PC-3 (cell line): ENCODE measurements at regions not wholly inside any gene's neighbourhood (a gene's known extent, or its start where the extent isn't known, plus 50 kb on each side); places are given as distances from the start of the nearest gene placed in this dataset.

Experiments
- ATAC-seq: fragments of 200-7000 bp; cut with Tn5 transposase; 2 replicates; pipeline ENCODE4 v1.9.1; 2020; ENCODE audit warnings: mild to moderate bottlenecking, moderate library complexity
- BruUV-seq: library from RNA; stranded (reverse); fragments of 400-500 nt; replicated peaks from 2 replicates; lab custom pipeline; 2021; lab: Mats Ljungman, UMichigan
- CTCF ChIA-PET: fragments of 300-600 bp; sonication (Branson Sonifier 250); formaldehyde crosslinking; loops from one replicate; lab custom pipeline; 2022; ENCODE audit warnings: antibody characterized with exemption; lab: Charles Lee
- POLR2A ChIA-PET: fragments of 300-600 bp; sonication (Branson Sonifier 250); formaldehyde crosslinking; loops from one replicate; lab custom pipeline; 2022; ENCODE audit warnings: antibody characterized with exemption; ENCODE audit not compliant: unreplicated experiment; lab: Charles Lee
- DNase-seq: peaks from one replicate; pipeline ENCODE4 v3.0.0-alpha.2; 2015
- H2AFZ ChIP-seq: fragments of 300-600 bp; sonication (generic); 2 replicates; pipeline ENCODE4 v1.6.0; 2016; ENCODE audit warnings: antibody characterized with exemption, low read length
- H3F3A ChIP-seq: fragments of 300-600 bp; sonication (generic); one replicate; pipeline ENCODE4 v1.6.0; 2017; ENCODE audit warnings: antibody characterized with exemption, low read length, control low read depth, mild to moderate bottlenecking; ENCODE audit not compliant: unreplicated experiment
- H3K27ac ChIP-seq: fragments of 300-600 bp; sonication (generic); 2 replicates; pipeline ENCODE4 v1.5.1; 2016; ENCODE audit warnings: mild to moderate bottlenecking, low read length
- H3K27me3 ChIP-seq: fragments of 300-600 bp; sonication (generic); 2 replicates; pipeline ENCODE4 v1.6.1; 2016; ENCODE audit warnings: low read length, mixed read lengths
- H3K36me3 ChIP-seq: fragments of 300-600 bp; sonication (generic); 2 replicates; pipeline ENCODE4 v1.6.1; 2016; ENCODE audit warnings: low read depth, mixed run types, low read length, mixed read lengths
- H3K4me1 ChIP-seq: fragments of 300-600 bp; sonication (generic); 2 replicates; pipeline ENCODE4 v1.5.1; 2016; ENCODE audit warnings: low read length; ENCODE audit not compliant: insufficient read depth
- H3K4me2 ChIP-seq: fragments of 300-600 bp; sonication (generic); 2 replicates; pipeline ENCODE4 v1.6.0; 2016; ENCODE audit warnings: low read length
- H3K4me3 ChIP-seq: fragments of 300-600 bp; sonication (generic); 2 replicates; pipeline ENCODE4 v1.5.1; 2016; ENCODE audit warnings: mild to moderate bottlenecking, low read length, mixed read lengths
- H3K79me2 ChIP-seq: fragments of 300-600 bp; sonication (generic); 2 replicates; pipeline ENCODE4 v1.6.1; 2017; ENCODE audit warnings: low read length, mixed read lengths
- H3K9ac ChIP-seq: fragments of 300-600 bp; sonication (generic); 2 replicates; pipeline ENCODE4 v1.6.0; 2016; ENCODE audit warnings: mild to moderate bottlenecking, low read length
- H3K9me2 ChIP-seq: fragments of 300-600 bp; sonication (generic); replicated peaks from 2 replicates; pipeline ENCODE4 v1.6.1; 2016; ENCODE audit warnings: mixed run types, low read length, mixed read lengths
- H3K9me3 ChIP-seq: fragments of 300-600 bp; sonication (generic); 2 replicates; pipeline ENCODE4 v1.6.1; 2016; ENCODE audit warnings: low read length, mixed read lengths
- H4K20me1 ChIP-seq: fragments of 300-600 bp; sonication (generic); 2 replicates; pipeline ENCODE4 v1.6.1; 2016; ENCODE audit warnings: low read length, mixed read lengths
- EZH2 ChIP-seq: fragments of 300-600 bp; sonication (generic); IDR thresholded peaks from one replicate; pipeline ENCODE4 v1.6.1; 2017; ENCODE audit warnings: antibody characterized with exemption, mild to moderate bottlenecking, low read length; ENCODE audit not compliant: unreplicated experiment
- EZH2phosphoT487 ChIP-seq: fragments of 300-600 bp; sonication (generic); IDR thresholded peaks from 2 replicates; pipeline ENCODE4 v1.6.1; 2018; ENCODE audit warnings: mild to moderate bottlenecking, antibody characterized with exemption, low read length, borderline replicate concordance
- intact Hi-C: fragments of 100-400 bp; cut with micrococcal nuclease; formaldehyde crosslinking; loops from 2 replicates; pipeline ENCODE4 v1.9.0; 2023
- TF ChIP-seq, protein P1 (sequence below): fragments of 300-600 bp; sonication (generic); conservative IDR thresholded peaks from 2 replicates; pipeline ENCODE4 v1.5.1; 2017; ENCODE audit warnings: antibody characterized with exemption, low read depth, mild to moderate bottlenecking, low read length

- ATAC-seq (no peak), DNase-seq (no peak)
- BruUV-seq, result no TSS peak
- H3F3A ChIP-seq, result no peaks in the 10 kb centered on the region
- POLR2A ChIA-PET, result no interaction called here
- H3K4me2 ChIP-seq, result no peak overlapping the region
- no peak overlapping the region for H3K27ac ChIP-seq
- intact Hi-C loops, result no loop called here
- no peak overlapping the region for H3K4me3 ChIP-seq
- CTCF ChIA-PET, result no interaction called here
- H3K9me3 ChIP-seq, result no peaks in the 10 kb centered on the region
- no peaks in the 10 kb centered on the region for H3K9me2 ChIP-seq
- no peak overlapping the region for H2AFZ ChIP-seq
- H3K36me3 ChIP-seq, result no peaks in the 10 kb centered on the region
- TF ChIP-seq, protein P1, sequence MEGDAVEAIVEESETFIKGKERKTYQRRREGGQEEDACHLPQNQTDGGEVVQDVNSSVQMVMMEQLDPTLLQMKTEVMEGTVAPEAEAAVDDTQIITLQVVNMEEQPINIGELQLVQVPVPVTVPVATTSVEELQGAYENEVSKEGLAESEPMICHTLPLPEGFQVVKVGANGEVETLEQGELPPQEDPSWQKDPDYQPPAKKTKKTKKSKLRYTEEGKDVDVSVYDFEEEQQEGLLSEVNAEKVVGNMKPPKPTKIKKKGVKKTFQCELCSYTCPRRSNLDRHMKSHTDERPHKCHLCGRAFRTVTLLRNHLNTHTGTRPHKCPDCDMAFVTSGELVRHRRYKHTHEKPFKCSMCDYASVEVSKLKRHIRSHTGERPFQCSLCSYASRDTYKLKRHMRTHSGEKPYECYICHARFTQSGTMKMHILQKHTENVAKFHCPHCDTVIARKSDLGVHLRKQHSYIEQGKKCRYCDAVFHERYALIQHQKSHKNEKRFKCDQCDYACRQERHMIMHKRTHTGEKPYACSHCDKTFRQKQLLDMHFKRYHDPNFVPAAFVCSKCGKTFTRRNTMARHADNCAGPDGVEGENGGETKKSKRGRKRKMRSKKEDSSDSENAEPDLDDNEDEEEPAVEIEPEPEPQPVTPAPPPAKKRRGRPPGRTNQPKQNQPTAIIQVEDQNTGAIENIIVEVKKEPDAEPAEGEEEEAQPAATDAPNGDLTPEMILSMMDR, result no peak
- TF ChIP-seq EZH2phosphoT487, result no peak
- TF ChIP-seq EZH2, result no peak
- H3K9ac ChIP-seq, result no peak overlapping the region
- H3K4me1 ChIP-seq, result no peaks in the 10 kb centered on the region
- H3K79me2 ChIP-seq, result no peaks in the 10 kb centered on the region
- H4K20me1 ChIP-seq, result no peaks in the 10 kb centered on the region
- H3K27me3 ChIP-seq, result peaks cover 2% of the 10 kb centered on the region; the same call in 1 of the 2 replicates
Observed at GRCh38 chrX:23185951-23186350, 148.7 kb upstream of the PTCHD1 start.

DNA sequence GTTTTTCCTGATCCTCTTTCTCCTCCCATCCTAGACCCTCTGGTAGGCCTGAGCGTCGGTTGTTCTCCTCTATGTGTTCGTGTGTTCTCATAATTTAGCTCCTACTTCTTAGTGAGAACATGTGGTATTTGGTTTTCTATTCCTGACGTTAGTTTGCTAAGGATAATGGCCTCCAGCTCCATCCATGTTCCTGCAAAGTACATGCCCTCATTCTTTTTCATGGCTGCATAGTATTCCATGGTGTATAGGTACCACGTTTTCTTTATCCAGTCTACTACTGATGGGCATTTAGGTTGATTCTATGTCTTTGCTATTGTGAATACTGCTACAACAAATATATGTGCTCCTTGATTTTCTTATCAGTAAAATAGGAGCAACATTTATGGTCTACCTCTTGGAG, 146.8 kb upstream of the PTCHD1 start:
- H4K20me1 ChIP-seq, result no peaks in the 10 kb centered on the region
- no peak for ATAC-seq
- no peak overlapping the region for H3K4me2 ChIP-seq
- no peaks in the 10 kb centered on the region for H3K36me3 ChIP-seq
- H3K4me1 ChIP-seq, result no peaks in the 10 kb centered on the region
- H3K27ac ChIP-seq, result no peak overlapping the region
- no peaks in the 10 kb centered on the region for H3K9me2 ChIP-seq
- H2AFZ ChIP-seq, result no peak overlapping the region
- CTCF ChIA-PET, result no interaction called here
- POLR2A ChIA-PET, result no interaction called here
- intact Hi-C loops, result no loop called here
- TF ChIP-seq, protein P1, result no peak
- TF ChIP-seq EZH2phosphoT487 (no peak), EZH2 (no peak)
- H3K27me3 ChIP-seq, result peaks cover 2% of the 10 kb centered on the region; the same call in 1 of the 2 replicates
- no peaks in the 10 kb centered on the region for H3K79me2 ChIP-seq
- DNase-seq, result no peak
- H3K9ac ChIP-seq, result no peak overlapping the region
- H3K4me3 ChIP-seq, result no peak overlapping the region
- BruUV-seq, result no TSS peak
- no peaks in the 10 kb centered on the region for H3F3A ChIP-seq
- H3K9me3 ChIP-seq, result no peaks in the 10 kb centered on the region

- intact Hi-C loops, result no loop called here
- Histone ChIP-seq H3K9me3 (no peaks in the 10 kb centered on the region), H3K4me2 (no peak overlapping the region), H3K79me2 (no peaks in the 10 kb centered on the region), H4K20me1 (no peaks in the 10 kb centered on the region), H3K4me1 (no peaks in the 10 kb centered on the region), H3K9ac (no peak overlapping the region), H3K27me3 (peaks cover 14% of the 10 kb centered on the region; the same call in 1 of the 2 replicates), H3K36me3 (no peaks in the 10 kb centered on the region), H3F3A (no peaks in the 10 kb centered on the region), H3K27ac (no peak overlapping the region), H3K9me2 (no peaks in the 10 kb centered on the region), H2AFZ (no peak overlapping the region), H3K4me3 (no peak overlapping the region)
- ChIA-PET POLR2A (no interaction called here), CTCF (no interaction called here)
- ATAC-seq, result no peak
- DNase-seq, result no peak
- TF ChIP-seq EZH2 (no peak), EZH2phosphoT487 (no peak)
- TF ChIP-seq, protein P1, result no peak
- no TSS peak for BruUV-seq
Observed at GRCh38 chrX:23194885-23195554, 139.6 kb upstream of the PTCHD1 start.
